Head of caudate nucleus (tissue), 42 donors: ENCODE measurements at regions not wholly inside any gene's neighbourhood (a gene's known extent, or its start where the extent isn't known, plus 50 kb on each side); places are given as distances from the start of the nearest gene placed in this dataset.

ENCODE experiments used
- DNase-seq, 42 donors: peaks; one replicate each; pipeline versions ENCODE4 v3.0.0 to v3.0.0-alpha.2; 2020 to 2021; ENCODE audit warnings: mixed read lengths in 7 of 42
- intact Hi-C: fragments of 100-400 bp; cut with DNase I; formaldehyde crosslinking; loops from one replicate; pipeline ENCODE4 v1.15.0; 2022

GRCh38 chr6:164035900-164036485 lies 621.5 kb downstream of the QKI start:
- intact Hi-C loops: no loop called here
- no peak for DNase-seq

- intact Hi-C loops: no loop called here
Observed at GRCh38 chr6:164034602-164035140, 620.2 kb downstream of the QKI start.

GRCh38 chr6:164025180-164025579 lies 610.7 kb downstream of the QKI start:
- DNase-seq: no peak
- intact Hi-C loops: no loop called here

More at GRCh38 chr6:164034602-164035140, 620.2 kb downstream of the QKI start:
- no peak for DNase-seq

- intact Hi-C loops: no loop called here
- no peak for DNase-seq
Observed at GRCh38 chr6:164023535-164023934, 609.0 kb downstream of the QKI start.

GRCh38 chr6:164022632-164023031 lies 608.1 kb downstream of the QKI start:
- intact Hi-C loops: no loop called here
- DNase-seq: no peak

- intact Hi-C loops: no loop called here
- peak in 11 of 42 donors; percentile 3 to 65 (median 16) for DNase-seq
Observed at GRCh38 chr6:164021589-164022250, 607.2 kb downstream of the QKI start.

- DNase-seq: no peak
- intact Hi-C loops: no loop called here
Observed at GRCh38 chr6:164020142-164020541, 605.6 kb downstream of the QKI start.

- intact Hi-C loops: no loop called here
- no peak for DNase-seq
Observed at GRCh38 chr6:164018133-164018532, 603.6 kb downstream of the QKI start.

GRCh38 chr6:164016056-164016455 lies 601.5 kb downstream of the QKI start:
- DNase-seq: no peak
- intact Hi-C loops: no loop called here

- intact Hi-C loops: no loop called here
- DNase-seq: no peak
Observed at GRCh38 chr6:164015088-164015484, 600.6 kb downstream of the QKI start.

- intact Hi-C loops: no loop called here
- no peak for DNase-seq
Observed at GRCh38 chr6:164014346-164015087, 600.0 kb downstream of the QKI start.

- DNase-seq: no peak
- intact Hi-C loops: no loop called here
Observed at GRCh38 chr6:164013480-164014208, 599.1 kb downstream of the QKI start.

GRCh38 chr6:164011321-164011720 lies 596.8 kb downstream of the QKI start:
- DNase-seq: no peak
- intact Hi-C loops: no loop called here

- intact Hi-C loops: no loop called here
- peak in 38 of 42 donors; percentile 17 to 72 (median 44) for DNase-seq
Observed at GRCh38 chr6:164010441-164011103, 596.1 kb downstream of the QKI start.

GRCh38 chr6:164008902-164009301 lies 594.4 kb downstream of the QKI start:
- no peak for DNase-seq
- intact Hi-C loops: no loop called here

- no peak for DNase-seq
- intact Hi-C loops: no loop called here
Observed at GRCh38 chr6:164007881-164008280, 593.4 kb downstream of the QKI start.

- intact Hi-C loops: no loop called here
Observed at GRCh38 chr6:164006459-164006858, 591.9 kb downstream of the QKI start.

GRCh38 chr6:164005004-164005711 lies 590.6 kb downstream of the QKI start:
- intact Hi-C loops: no loop called here
- no peak for DNase-seq

More at GRCh38 chr6:164006459-164006858, 591.9 kb downstream of the QKI start:
- no peak for DNase-seq
